ENCODE measurements at regions not wholly inside any gene's neighbourhood (a gene's known extent, or its start where the extent isn't known, plus 50 kb on each side); places are given as distances from the start of the nearest gene placed in this dataset.

DNA sequence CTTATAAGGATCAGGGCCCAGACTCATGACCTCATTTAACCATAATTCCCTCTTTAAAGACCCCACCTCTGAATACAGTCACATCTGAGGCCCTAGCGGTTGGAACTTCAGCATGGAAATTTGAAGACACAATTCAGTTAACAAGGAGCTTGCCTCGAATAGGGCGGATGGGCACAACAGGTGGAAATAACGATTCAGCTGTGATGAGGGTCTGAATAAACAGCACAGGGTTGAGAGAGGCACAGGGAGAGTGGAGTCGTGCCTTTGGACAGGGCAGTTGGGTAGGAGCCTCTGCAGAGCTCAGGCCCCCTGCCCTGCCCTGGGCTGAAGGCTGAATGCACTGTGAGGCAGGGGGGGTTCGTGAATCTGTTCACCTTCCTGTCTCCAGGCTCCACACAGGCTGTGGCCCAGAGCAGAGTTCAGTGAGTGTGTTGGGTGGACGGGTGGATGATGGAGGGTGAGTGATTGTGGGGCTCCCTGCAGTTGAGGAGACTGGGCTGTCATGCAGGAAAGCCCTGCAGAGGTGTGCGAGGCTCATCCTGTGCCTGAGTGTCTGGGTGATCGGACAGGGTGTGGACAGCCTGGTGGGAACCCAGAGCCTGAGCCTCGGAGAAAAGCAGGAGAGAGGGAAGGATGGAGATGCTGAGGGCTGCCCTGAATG is 243.1 kb downstream of the FOXD2 start:
- Histone ChIP-seq H3K27me3 (replicated peaks; ENCODE audit: control insufficient read depth, insufficient read depth, low read length, poor library complexity, severe bottlenecking) (no peaks in the 10 kb centered on the region), H3K9me3 (ENCODE audit: control insufficient read depth, low read length) (no peaks in the 10 kb centered on the region), H3K27ac (ENCODE audit: insufficient read depth, low read length, poor library complexity, severe bottlenecking) (no peak overlapping the region), H3K4me1 (ENCODE audit: control insufficient read depth, insufficient read depth, low read length, poor library complexity, severe bottlenecking) (no peaks in the 10 kb centered on the region), H3K4me3 (ENCODE audit: insufficient read depth, low read depth, low read length, poor library complexity, severe bottlenecking) (no peak overlapping the region), H3K36me3 (ENCODE audit: control insufficient read depth, insufficient read depth, low read length) (no peaks in the 10 kb centered on the region)
- no peak for DNase-seq

DNA sequence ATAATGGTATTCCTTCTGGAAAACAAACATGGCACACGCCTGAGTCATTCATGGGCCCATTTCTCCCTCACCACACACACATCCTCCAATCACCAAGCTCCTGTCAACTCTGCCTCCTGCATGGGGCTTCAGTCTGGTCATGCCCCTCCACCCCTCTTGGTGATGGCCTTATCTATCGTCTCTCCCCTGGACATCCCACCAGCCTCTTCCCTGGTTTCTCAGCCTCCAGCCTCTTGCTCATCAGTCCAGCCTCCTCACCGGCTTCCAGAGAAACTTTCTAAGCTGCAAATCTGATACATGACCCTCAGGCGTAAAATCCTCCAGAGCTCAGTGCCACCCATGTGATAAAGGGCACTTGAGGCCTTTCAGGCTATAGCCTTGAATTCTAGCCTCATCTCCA is 243.9 kb downstream of the FOXD2 start:
- no peak for DNase-seq
- no peaks in the 10 kb centered on the region for H3K36me3 ChIP-seq (ENCODE audit: control insufficient read depth, insufficient read depth, low read length)
- H3K27ac ChIP-seq (ENCODE audit: insufficient read depth, low read length, poor library complexity, severe bottlenecking), result no peak overlapping the region
- H3K4me1 ChIP-seq (ENCODE audit: control insufficient read depth, insufficient read depth, low read length, poor library complexity, severe bottlenecking), result no peaks in the 10 kb centered on the region
- H3K4me3 ChIP-seq (ENCODE audit: insufficient read depth, low read depth, low read length, poor library complexity, severe bottlenecking), result no peak overlapping the region
- H3K9me3 ChIP-seq (ENCODE audit: control insufficient read depth, low read length), result no peaks in the 10 kb centered on the region
- H3K27me3 ChIP-seq (replicated peaks; ENCODE audit: control insufficient read depth, insufficient read depth, low read length, poor library complexity, severe bottlenecking), result no peaks in the 10 kb centered on the region

GRCh38 chr1:47682198-47682597 is 244.4 kb downstream of the FOXD2 start:
- Histone ChIP-seq H3K4me3 (ENCODE audit: insufficient read depth, low read depth, low read length, poor library complexity, severe bottlenecking) (no peak overlapping the region), H3K27ac (ENCODE audit: insufficient read depth, low read length, poor library complexity, severe bottlenecking) (no peak overlapping the region), H3K9me3 (ENCODE audit: control insufficient read depth, low read length) (no peaks in the 10 kb centered on the region), H3K4me1 (ENCODE audit: control insufficient read depth, insufficient read depth, low read length, poor library complexity, severe bottlenecking) (no peaks in the 10 kb centered on the region), H3K36me3 (ENCODE audit: control insufficient read depth, insufficient read depth, low read length) (no peaks in the 10 kb centered on the region), H3K27me3 (replicated peaks; ENCODE audit: control insufficient read depth, insufficient read depth, low read length, poor library complexity, severe bottlenecking) (no peaks in the 10 kb centered on the region)
- DNase-seq, result no peak

DNA sequence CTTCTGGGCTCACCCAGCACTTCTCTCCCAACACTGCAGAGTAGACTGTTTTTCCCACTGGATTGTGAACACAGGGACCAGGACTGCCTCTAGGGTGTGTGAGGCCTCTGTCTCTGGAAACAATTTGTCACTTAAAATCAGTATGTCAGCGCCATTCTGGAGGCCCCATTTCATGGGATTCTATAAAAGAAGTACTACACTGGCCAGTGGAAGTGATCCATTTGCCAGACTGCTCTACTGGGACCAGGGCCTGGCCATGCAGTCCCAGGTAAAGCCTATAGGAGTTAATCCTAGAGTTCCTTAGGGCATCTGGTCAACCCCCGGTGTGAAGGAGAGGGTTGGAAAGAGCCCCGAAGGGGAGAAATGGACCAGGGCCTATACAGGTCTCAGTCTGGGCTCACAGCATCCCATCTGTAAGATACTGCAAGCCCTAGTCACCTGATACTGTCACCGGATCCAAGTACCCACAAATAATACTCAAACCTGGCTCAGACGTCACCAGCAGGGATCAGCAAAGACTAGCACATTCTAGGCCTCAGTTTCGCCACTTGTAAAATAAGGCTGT is 245.0 kb downstream of the FOXD2 start:
- no peak overlapping the region for H3K4me3 ChIP-seq (ENCODE audit: insufficient read depth, low read depth, low read length, poor library complexity, severe bottlenecking)
- no peaks in the 10 kb centered on the region for H3K36me3 ChIP-seq (ENCODE audit: control insufficient read depth, insufficient read depth, low read length)
- H3K4me1 ChIP-seq (ENCODE audit: control insufficient read depth, insufficient read depth, low read length, poor library complexity, severe bottlenecking), result no peaks in the 10 kb centered on the region
- no peaks in the 10 kb centered on the region for H3K27me3 ChIP-seq (replicated peaks; ENCODE audit: control insufficient read depth, insufficient read depth, low read length, poor library complexity, severe bottlenecking)
- H3K27ac ChIP-seq (ENCODE audit: insufficient read depth, low read length, poor library complexity, severe bottlenecking), result no peak overlapping the region
- H3K9me3 ChIP-seq (ENCODE audit: control insufficient read depth, low read length), result no peaks in the 10 kb centered on the region
- no peak for DNase-seq

- Histone ChIP-seq H3K36me3 (ENCODE audit: control insufficient read depth, insufficient read depth, low read length) (no peaks in the 10 kb centered on the region), H3K4me3 (ENCODE audit: insufficient read depth, low read depth, low read length, poor library complexity, severe bottlenecking) (no peak overlapping the region), H3K4me1 (ENCODE audit: control insufficient read depth, insufficient read depth, low read length, poor library complexity, severe bottlenecking) (no peaks in the 10 kb centered on the region), H3K27me3 (replicated peaks; ENCODE audit: control insufficient read depth, insufficient read depth, low read length, poor library complexity, severe bottlenecking) (no peaks in the 10 kb centered on the region), H3K9me3 (ENCODE audit: control insufficient read depth, low read length) (no peaks in the 10 kb centered on the region), H3K27ac (ENCODE audit: insufficient read depth, low read length, poor library complexity, severe bottlenecking) (no peak overlapping the region)
- DNase-seq, result no peak
Observed at GRCh38 chr1:47683401-47683800, 245.6 kb downstream of the FOXD2 start.

DNA sequence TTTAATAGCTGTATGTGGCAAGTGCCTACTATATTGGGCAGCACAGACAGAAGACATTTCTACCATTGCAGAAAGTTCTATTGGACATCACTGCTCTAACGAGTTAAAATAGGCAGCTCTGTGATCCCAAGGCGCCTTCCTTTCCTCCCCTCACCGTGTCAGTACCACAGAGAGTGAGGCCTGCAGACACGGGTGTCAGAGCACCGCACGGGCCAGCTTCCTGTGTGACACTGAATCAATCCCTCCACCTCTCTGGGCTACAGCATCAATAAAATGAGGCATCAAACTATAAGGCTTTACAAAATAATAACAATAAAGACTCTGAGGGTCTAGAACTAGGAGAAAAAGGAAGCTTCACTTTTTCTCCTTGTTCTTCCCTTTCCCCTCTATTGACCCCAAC is 246.7 kb downstream of the FOXD2 start:
- no peak overlapping the region for H3K4me3 ChIP-seq (ENCODE audit: insufficient read depth, low read depth, low read length, poor library complexity, severe bottlenecking)
- no peaks in the 10 kb centered on the region for H3K27me3 ChIP-seq (replicated peaks; ENCODE audit: control insufficient read depth, insufficient read depth, low read length, poor library complexity, severe bottlenecking)
- H3K27ac ChIP-seq (ENCODE audit: insufficient read depth, low read length, poor library complexity, severe bottlenecking), result no peak overlapping the region
- no peaks in the 10 kb centered on the region for H3K4me1 ChIP-seq (ENCODE audit: control insufficient read depth, insufficient read depth, low read length, poor library complexity, severe bottlenecking)
- DNase-seq, result no peak
- no peaks in the 10 kb centered on the region for H3K9me3 ChIP-seq (ENCODE audit: control insufficient read depth, low read length)
- H3K36me3 ChIP-seq (ENCODE audit: control insufficient read depth, insufficient read depth, low read length), result no peaks in the 10 kb centered on the region

- H3K9me3 ChIP-seq (ENCODE audit: control insufficient read depth, low read length), result no peaks in the 10 kb centered on the region
- H3K27me3 ChIP-seq (replicated peaks; ENCODE audit: control insufficient read depth, insufficient read depth, low read length, poor library complexity, severe bottlenecking), result no peaks in the 10 kb centered on the region
- no peaks in the 10 kb centered on the region for H3K36me3 ChIP-seq (ENCODE audit: control insufficient read depth, insufficient read depth, low read length)
- no peak overlapping the region for H3K27ac ChIP-seq (ENCODE audit: insufficient read depth, low read length, poor library complexity, severe bottlenecking)
- H3K4me3 ChIP-seq (ENCODE audit: insufficient read depth, low read depth, low read length, poor library complexity, severe bottlenecking), result no peak overlapping the region
- H3K4me1 ChIP-seq (ENCODE audit: control insufficient read depth, insufficient read depth, low read length, poor library complexity, severe bottlenecking), result no peaks in the 10 kb centered on the region
- no peak for DNase-seq
Observed at GRCh38 chr1:47684964-47685762, 247.3 kb downstream of the FOXD2 start.

DNA sequence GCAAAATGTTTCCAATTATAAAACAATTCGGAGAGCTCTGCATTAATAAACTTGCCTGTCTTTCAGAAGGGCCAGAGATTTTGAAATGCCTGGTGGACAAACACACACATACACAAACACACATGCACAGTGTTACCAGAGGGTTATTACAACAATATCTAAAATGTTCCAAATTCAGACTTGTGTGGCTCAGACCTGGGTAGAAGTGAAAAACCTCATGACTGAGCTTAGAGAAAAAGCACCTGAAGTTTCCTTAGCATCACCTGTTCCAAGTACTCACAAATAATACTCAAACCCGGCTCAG is 247.9 kb downstream of the FOXD2 start:
- no peaks in the 10 kb centered on the region for H3K27me3 ChIP-seq (replicated peaks; ENCODE audit: control insufficient read depth, insufficient read depth, low read length, poor library complexity, severe bottlenecking)
- no peak overlapping the region for H3K27ac ChIP-seq (ENCODE audit: insufficient read depth, low read length, poor library complexity, severe bottlenecking)
- H3K9me3 ChIP-seq (ENCODE audit: control insufficient read depth, low read length), result no peaks in the 10 kb centered on the region

GRCh38 chr1:47686731-47687630 is 249.1 kb downstream of the FOXD2 start:
- Histone ChIP-seq H3K36me3 (ENCODE audit: control insufficient read depth, insufficient read depth, low read length) (no peaks in the 10 kb centered on the region), H3K4me3 (ENCODE audit: insufficient read depth, low read depth, low read length, poor library complexity, severe bottlenecking) (no peak overlapping the region), H3K27me3 (replicated peaks; ENCODE audit: control insufficient read depth, insufficient read depth, low read length, poor library complexity, severe bottlenecking) (no peaks in the 10 kb centered on the region), H3K27ac (ENCODE audit: insufficient read depth, low read length, poor library complexity, severe bottlenecking) (no peak overlapping the region), H3K4me1 (ENCODE audit: control insufficient read depth, insufficient read depth, low read length, poor library complexity, severe bottlenecking) (no peaks in the 10 kb centered on the region), H3K9me3 (ENCODE audit: control insufficient read depth, low read length) (no peaks in the 10 kb centered on the region)
- no peak for DNase-seq

More for the DNA sequence above, 247.9 kb downstream of the FOXD2 start:
- no peaks in the 10 kb centered on the region for H3K36me3 ChIP-seq (ENCODE audit: control insufficient read depth, insufficient read depth, low read length)
- no peaks in the 10 kb centered on the region for H3K4me1 ChIP-seq (ENCODE audit: control insufficient read depth, insufficient read depth, low read length, poor library complexity, severe bottlenecking)
- no peak for DNase-seq
- no peak overlapping the region for H3K4me3 ChIP-seq (ENCODE audit: insufficient read depth, low read depth, low read length, poor library complexity, severe bottlenecking)

Measured in effector memory CD4-positive, alpha-beta T cell (primary cell).